HepG2 (cell line): ENCODE measurements at regions not wholly inside any gene's neighbourhood (a gene's known extent, or its start where the extent isn't known, plus 50 kb on each side); places are given as distances from the start of the nearest gene placed in this dataset.

ENCODE experiments used
- ATAC-seq: fragments of 200-7000 bp; cut with Tn5 transposase; 3 replicates; pipeline ENCODE4 v1.9.1; 2020; ENCODE audit warnings: mild to moderate bottlenecking, moderate library complexity
- BruUV-seq: library from RNA; stranded (reverse); fragments of 400-500 nt; replicated peaks from 2 replicates; lab custom pipeline; 2021; lab: Mats Ljungman, UMichigan
- CTCF ChIA-PET: fragments of 300-600 bp; formaldehyde crosslinking; extraction: SDS; loops from one replicate; lab custom pipeline; 2021; ENCODE audit warnings: low total read pairs, inconsistent platforms, low intra/inter-chr PET ratio; lab: Yijun Ruan, JAX
- POLR2A ChIA-PET: fragments of 350-600 bp; sonication (Branson Sonifier 250); formaldehyde crosslinking; loops from one replicate; lab custom pipeline; 2020; ENCODE audit warnings: antibody characterized with exemption, inconsistent platforms; lab: Yijun Ruan, JAX
- DNase-seq: peaks from one replicate; pipeline ENCODE4 v3.0.0-alpha.2; 2015; ENCODE audit warnings: low spot score
- FAIRE-seq: peaks from 3 replicates; lab custom pipeline; 2011; peaks lifted over from hg19 to GRCh38; lab: Jason Lieb, UNC
- H2AFZ ChIP-seq: one replicate; pipeline ENCODE4 v1.6.1; 2011; ENCODE audit warnings: low read length, inconsistent platforms
- H3K27ac ChIP-seq: fragments of 300-600 bp; 3 replicates; pipeline ENCODE4 v1.8.0; 2011; ENCODE audit warnings: mixed run types, mild to moderate bottlenecking, mixed read lengths, low read length, inconsistent platforms; ENCODE audit not compliant: insufficient read depth; ENCODE audit errors: extremely low read length
- H3K27me3 ChIP-seq, 2 experiments: fragments of 200-600 bp in 1 of 2; 2 replicates in 1 of 2; 3 replicates in 1 of 2; pipeline versions ENCODE4 v1.6.0 to v1.8.0; 2011; ENCODE audit warnings: low read length in 2 of 2, mild to moderate bottlenecking in 2 of 2, moderate library complexity in 2 of 2, inconsistent platforms in 1 of 2; ENCODE audit not compliant: insufficient read depth in 2 of 2, control insufficient read depth in 1 of 2
- H3K36me3 ChIP-seq, 2 experiments: fragments of 200-600 bp in 1 of 2; replicated peaks in 1 of 2; 2 replicates in 1 of 2; 3 replicates in 1 of 2; pipeline versions ENCODE4 v1.5.1 to v1.8.0; 2011; ENCODE audit warnings: low read length in 2 of 2, inconsistent platforms in 1 of 2; ENCODE audit not compliant: insufficient read depth in 2 of 2, control insufficient read depth in 1 of 2
- H3K4me1 ChIP-seq: 2 replicates; pipeline ENCODE4 v1.5.1; 2012; ENCODE audit warnings: low read length, inconsistent platforms; ENCODE audit not compliant: insufficient read depth
- H3K4me2 ChIP-seq: 2 replicates; pipeline ENCODE4 v1.6.0; 2011; ENCODE audit warnings: low read depth, low read length, inconsistent platforms
- H3K4me3 ChIP-seq, 3 experiments: fragments of 200-600 bp in 1 of 3; sonication (generic), shearing (Covaris generic) in 1 of 3; replicated peaks in 1 of 3; 2 replicates each; pipeline ENCODE4 v1.5.1; 2011 to 2016; ENCODE audit warnings: low read length in 3 of 3, inconsistent platforms in 2 of 3, low read depth in 2 of 3, mild to moderate bottlenecking in 2 of 3, control low read depth in 1 of 3, mixed read lengths in 1 of 3; ENCODE audit not compliant: insufficient read depth in 1 of 3
- H3K79me2 ChIP-seq: one replicate; pipeline ENCODE4 v1.6.1; 2011; ENCODE audit warnings: low read length, inconsistent platforms; ENCODE audit not compliant: insufficient read depth
- H3K9ac ChIP-seq: 2 replicates; pipeline ENCODE4 v1.6.0; 2011; ENCODE audit warnings: mild to moderate bottlenecking, low read depth, low read length, inconsistent platforms; ENCODE audit not compliant: insufficient read depth
- H3K9me3 ChIP-seq: 2 replicates; pipeline ENCODE4 v1.5.1; 2012; ENCODE audit warnings: mild to moderate bottlenecking, low read length
- H4K20me1 ChIP-seq: 2 replicates; pipeline ENCODE4 v1.6.0; 2011; ENCODE audit warnings: inconsistent platforms, mild to moderate bottlenecking, low read length, moderate library complexity; ENCODE audit not compliant: insufficient read depth
- ELK4 ChIP-seq: sonication (generic); formaldehyde crosslinking; IDR thresholded peaks from 2 replicates; pipeline ENCODE4 v1.9.0; 2021; ENCODE audit warnings: missing genetic modification reagents, borderline replicate concordance
- HNRNPH1 ChIP-seq: fragments of 200-400 bp; formaldehyde crosslinking; optimal IDR thresholded peaks from 2 replicates; pipeline ENCODE3; 2017; ENCODE audit warnings: mild to moderate bottlenecking, low read depth, low read length
- MAFK ChIP-seq, 2 experiments: IDR thresholded peaks in 1 of 2; conservative IDR thresholded peaks in 1 of 2; 2 replicates each; pipeline ENCODE4 v1.6.1; 2011; ENCODE audit warnings: improper control_type of control experiment in 2 of 2, low read length in 2 of 2
- MTF2 ChIP-seq: sonication (generic); formaldehyde crosslinking; IDR thresholded peaks from 2 replicates; pipeline ENCODE4 v1.5.0; 2020; ENCODE audit warnings: missing genetic modification reagents, borderline replicate concordance
- SUZ12 ChIP-seq: fragments of 150-350 bp; IDR thresholded peaks from 2 replicates; pipeline ENCODE4 v1.6.1; 2014; ENCODE audit warnings: low read depth, low read length
- ZNF549 ChIP-seq: sonication (generic); formaldehyde crosslinking; IDR thresholded peaks from 2 replicates; pipeline ENCODE4 v1.5.0; 2020; ENCODE audit warnings: missing genetic modification reagents
- ZNF597 ChIP-seq: sonication (generic); formaldehyde crosslinking; IDR thresholded peaks from 2 replicates; pipeline ENCODE4 v1.5.0; 2020; ENCODE audit warnings: missing genetic modification reagents
- WGBS: methylation state at CpG from one replicate; pipeline ENCODE4 v1.1.6; 2017; ENCODE audit warnings: low lambda C conversion rate; 5-methylcytosine and 5-hydroxymethylcytosine counted together
- in situ Hi-C: cut with HindIII; loops from 2 replicates; pipeline ENCODE4 v1.10.0; 2017; ENCODE audit warnings: low pct_unique_long_range_greater_than_20kb; ENCODE audit not compliant: extremely low pct_ligation_motif_present
- intact Hi-C: fragments of 100-400 bp; cut with micrococcal nuclease; formaldehyde crosslinking; loops from one replicate; pipeline ENCODE4 v1.10.0; 2022; ENCODE audit not compliant: unreplicated experiment

DNA sequence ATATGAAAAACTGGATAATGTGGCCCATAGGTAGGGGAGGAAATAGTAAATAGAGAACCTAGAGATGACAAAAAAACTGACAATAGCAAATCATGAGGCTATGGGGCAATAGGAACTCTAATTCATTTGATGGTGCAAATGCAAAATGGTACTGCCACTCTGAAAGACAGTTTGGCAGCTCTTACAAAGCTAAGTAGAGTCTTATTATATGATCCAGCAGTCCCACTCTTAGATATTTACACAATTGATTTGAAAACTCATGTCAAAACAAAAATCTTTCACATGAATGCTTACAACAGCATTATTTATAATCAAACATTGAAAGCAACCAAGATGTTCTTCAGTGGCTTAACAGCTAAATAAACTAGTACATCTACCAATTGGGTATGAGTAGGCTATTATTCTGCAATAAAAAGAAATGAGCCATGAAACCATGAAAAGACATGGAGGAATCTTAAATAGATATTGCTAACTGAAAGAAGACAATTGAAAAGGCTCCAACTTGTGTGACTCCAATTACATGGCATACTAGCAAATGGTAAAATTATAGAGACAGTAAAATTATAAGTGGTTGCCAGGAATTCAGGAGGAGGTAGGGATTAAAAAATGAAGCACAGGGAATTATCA is 321.8 kb upstream of the STAC start:
- POLR2A ChIA-PET: no interaction called here
- H2AFZ ChIP-seq: no peak overlapping the region
- intact Hi-C loops: no loop called here
- H3K4me1 ChIP-seq: no peaks in the 10 kb centered on the region
- no peak for DNase-seq
- no peaks in the 10 kb centered on the region for H3K79me2 ChIP-seq
- no peak for ATAC-seq
- in situ Hi-C loops: no loop called here
- no peaks in the 10 kb centered on the region for H4K20me1 ChIP-seq
- no peaks in the 10 kb centered on the region for H3K36me3 ChIP-seq
- H3K9ac ChIP-seq: no peak overlapping the region
- CTCF ChIA-PET: no interaction called here
- no peaks in the 10 kb centered on the region for H3K27me3 ChIP-seq
- FAIRE-seq: no peak
- TF ChIP-seq MAFK (conservative IDR thresholded peaks at IDR 0.05 in 1 of 2, IDR thresholded peaks at IDR 0.05 in 1 of 2; ENCODE audit: low read length in 2 of 2): peak in 1 of 2 experiments; percentile 39; a peak in 2 of 4 replicates
- TF ChIP-seq SUZ12: no peak
- TF ChIP-seq ZNF549 (CRISPR knock-in tag): no peak
- no peak for TF ChIP-seq ELK4 (CRISPR knock-in tag)
- H3K4me2 ChIP-seq: no peak overlapping the region
- no peak overlapping the region for H3K27ac ChIP-seq
- H3K9me3 ChIP-seq: peaks cover 29% of the 10 kb centered on the region
- H3K4me3 ChIP-seq: no peak overlapping the region
- BruUV-seq: no TSS peak

DNA sequence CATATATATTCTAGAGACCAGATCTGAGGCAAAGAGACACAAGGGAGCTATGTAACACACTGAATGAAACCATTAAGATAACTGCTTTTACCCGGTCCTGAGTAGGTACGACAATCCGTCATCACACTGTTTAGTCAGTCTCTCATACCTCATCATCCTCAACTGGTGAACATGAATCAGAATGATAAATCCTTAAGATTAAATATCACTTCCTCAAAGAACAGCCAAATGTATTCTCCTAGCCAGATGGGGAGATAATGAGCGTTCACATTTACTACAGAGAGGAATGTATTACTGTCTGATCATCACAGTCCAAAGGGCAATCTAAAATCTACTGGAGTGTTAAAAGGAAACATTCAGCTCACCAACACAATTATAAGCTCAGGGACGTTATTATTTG is 319.4 kb upstream of the STAC start:
- 40% methylated on average over 5 of the region's 5 CpGs for whole genome bisulfite sequencing
- no peak for ATAC-seq
- CTCF ChIA-PET: no interaction called here

More for the DNA sequence above, 319.4 kb upstream of the STAC start:
- in situ Hi-C loops: no loop called here
- H3K4me1 ChIP-seq: no peaks in the 10 kb centered on the region
- DNase-seq: no peak
- no peak overlapping the region for H3K9ac ChIP-seq
- peaks cover 19% of the 10 kb centered on the region for H3K9me3 ChIP-seq
- H4K20me1 ChIP-seq: no peaks in the 10 kb centered on the region
- intact Hi-C loops: no loop called here
- H3K79me2 ChIP-seq: no peaks in the 10 kb centered on the region
- H3K27ac ChIP-seq: no peak overlapping the region
- no peak overlapping the region for H3K4me2 ChIP-seq
- no peak overlapping the region for H2AFZ ChIP-seq
- no peak overlapping the region for H3K4me3 ChIP-seq
- no peak for TF ChIP-seq ZNF597 (CRISPR knock-in tag)
- TF ChIP-seq MTF2 (CRISPR knock-in tag): no peak
- TF ChIP-seq HNRNPH1: no peak
- H3K36me3 ChIP-seq: no peaks in the 10 kb centered on the region
- H3K27me3 ChIP-seq: no peaks in the 10 kb centered on the region
- no TSS peak for BruUV-seq
- POLR2A ChIA-PET: no interaction called here
- no peak for FAIRE-seq
